Hepatic stellate cell (primary cell): ENCODE measurements at regions not wholly inside any gene's neighbourhood (a gene's known extent, or its start where the extent isn't known, plus 50 kb on each side); places are given as distances from the start of the nearest gene placed in this dataset.

Experiments used
- DNase-seq: peaks from one replicate; pipeline ENCODE4 v3.0.0; 2011; ENCODE audit warnings: low spot score

- DNase-seq, result no peak
Observed at GRCh38 chr20:52493171-52493721, 301.7 kb upstream of the ZFP64 start.

- no peak for DNase-seq
Observed at GRCh38 chr20:52490711-52491430, 299.3 kb upstream of the ZFP64 start.

GRCh38 chr20:52484438-52484837, 292.9 kb upstream of the ZFP64 start:
- DNase-seq, result no peak

- no peak for DNase-seq
Observed at GRCh38 chr20:52483382-52483781, 291.8 kb upstream of the ZFP64 start.

- DNase-seq, result no peak
Observed at GRCh38 chr20:52482044-52482443, 290.5 kb upstream of the ZFP64 start.

GRCh38 chr20:52481443-52481842, 289.9 kb upstream of the ZFP64 start:
- DNase-seq, result no peak

GRCh38 chr20:52476074-52476750, 284.6 kb upstream of the ZFP64 start:
- DNase-seq, result no peak

GRCh38 chr20:52473186-52473585, 281.6 kb upstream of the ZFP64 start:
- no peak for DNase-seq

- DNase-seq, result no peak
Observed at GRCh38 chr20:52470561-52470960, 279.0 kb upstream of the ZFP64 start.

GRCh38 chr20:52469128-52469527, 277.5 kb upstream of the ZFP64 start:
- no peak for DNase-seq

- no peak for DNase-seq
Observed at GRCh38 chr20:52465991-52466390, 274.4 kb upstream of the ZFP64 start.

- DNase-seq, result no peak
Observed at GRCh38 chr20:52461582-52461981, 270.0 kb upstream of the ZFP64 start.

- no peak for DNase-seq
Observed at GRCh38 chr20:52459150-52459549, 267.6 kb upstream of the ZFP64 start.

GRCh38 chr20:52457826-52458225, 266.2 kb upstream of the ZFP64 start:
- no peak for DNase-seq

- DNase-seq, result no peak
Observed at GRCh38 chr20:52454660-52455059, 263.1 kb upstream of the ZFP64 start.

- DNase-seq, result no peak
Observed at GRCh38 chr20:52448513-52449232, 257.1 kb upstream of the ZFP64 start.

GRCh38 chr20:52447225-52447551, 255.6 kb upstream of the ZFP64 start:
- DNase-seq, result no peak

- DNase-seq, result no peak
Observed at GRCh38 chr20:52446421-52447224, 255.0 kb upstream of the ZFP64 start.

GRCh38 chr20:52444455-52444854, 252.9 kb upstream of the ZFP64 start:
- no peak for DNase-seq

- DNase-seq, result no peak
Observed at GRCh38 chr20:52443874-52444273, 252.3 kb upstream of the ZFP64 start.

- DNase-seq, result no peak
Observed at GRCh38 chr20:52441710-52442109, 250.1 kb upstream of the ZFP64 start.

- no peak for DNase-seq
Observed at GRCh38 chr20:52439375-52439774, 247.8 kb upstream of the ZFP64 start.
